HL-60/S4 treated with phorbol 12-myristate 13-acetate at 8.2 ng/mL for 4 days and 3 days (cell line): ENCODE measurements at regions not wholly inside any gene's neighbourhood (a gene's known extent, or its start where the extent isn't known, plus 50 kb on each side); places are given as distances from the start of the nearest gene placed in this dataset.
"Not testable (repeated sequence)": the region's sequence is repeated elsewhere in the genome, so short reads cannot be mapped to it uniquely, and the experiment has no call there.

Source experiments
- in situ Hi-C: fragments of 300-500 bp; cut with MboI; formaldehyde crosslinking; loops from 2 replicates; pipeline ENCODE4 v1.15.0; 2022; ENCODE audit warnings: low sequenced_read_pairs

- in situ Hi-C loops: no loop called here
Measured at GRCh38 chr2:146785101-146785500, 1059.7 kb upstream of the ACVR2A start.

- in situ Hi-C loops: no loop called here
Measured at GRCh38 chr2:146784602-146785001, 1060.2 kb upstream of the ACVR2A start.

- in situ Hi-C loops: no loop called here
Measured at GRCh38 chr2:146777181-146777580, 1067.6 kb upstream of the ACVR2A start.

- in situ Hi-C loops: no loop called here
Measured at GRCh38 chr2:146776596-146776995, 1068.2 kb upstream of the ACVR2A start.

- in situ Hi-C loops: no loop called here
Measured at GRCh38 chr2:146771531-146771930, 1073.3 kb upstream of the ACVR2A start.

- in situ Hi-C loops: no loop called here
Measured at GRCh38 chr2:146764301-146764700, 1080.5 kb upstream of the ACVR2A start.

GRCh38 chr2:146762786-146763185 is 1082.0 kb upstream of the ACVR2A start:
- in situ Hi-C loops: no loop called here

- in situ Hi-C loops: no loop called here
Measured at GRCh38 chr2:146754606-146755005, 1090.2 kb upstream of the ACVR2A start.

- in situ Hi-C loops: no loop called here
Measured at GRCh38 chr2:146748046-146748445, 1096.8 kb upstream of the ACVR2A start.

GRCh38 chr2:146741260-146741659 is 1103.6 kb upstream of the ACVR2A start:
- in situ Hi-C loops: no loop called here

GRCh38 chr2:146734821-146735190 is 1110.0 kb upstream of the ACVR2A start:
- in situ Hi-C loops: no loop called here

- in situ Hi-C loops: no loop called here
Measured at GRCh38 chr2:146734042-146734820, 1110.6 kb upstream of the ACVR2A start.

- in situ Hi-C loops: no loop called here
Measured at GRCh38 chr2:146730882-146731281, 1113.9 kb upstream of the ACVR2A start.

GRCh38 chr2:146721486-146721885 is 1123.3 kb upstream of the ACVR2A start:
- in situ Hi-C loops: no loop called here

GRCh38 chr2:146720170-146720569 is 1124.7 kb upstream of the ACVR2A start:
- in situ Hi-C loops: no loop called here

- in situ Hi-C loops: no loop called here
Measured at GRCh38 chr2:146716591-146716990, 1128.2 kb upstream of the ACVR2A start.

GRCh38 chr2:146709004-146709403 is 1135.8 kb upstream of the ACVR2A start:
- in situ Hi-C loops: no loop called here

GRCh38 chr2:146701183-146701582 is 1143.6 kb upstream of the ACVR2A start:
- in situ Hi-C loops: no loop called here

GRCh38 chr2:146697307-146697706 is 1147.5 kb upstream of the ACVR2A start:
- in situ Hi-C loops: no loop called here

- in situ Hi-C loops: not testable (repeated sequence)
Measured at GRCh38 chr2:146696787-146697186, 1148.0 kb upstream of the ACVR2A start.

GRCh38 chr2:146681991-146682390 is 1162.8 kb upstream of the ACVR2A start:
- in situ Hi-C loops: no loop called here

GRCh38 chr2:146678516-146678915 is 1166.3 kb upstream of the ACVR2A start:
- in situ Hi-C loops: no loop called here

- in situ Hi-C loops: no loop called here
Measured at GRCh38 chr2:146677280-146677679, 1167.5 kb upstream of the ACVR2A start.
